Loucy (cell line): ENCODE measurements at regions not wholly inside any gene's neighbourhood (a gene's known extent, or its start where the extent isn't known, plus 50 kb on each side); places are given as distances from the start of the nearest gene placed in this dataset.

ENCODE experiments used
- CTCF ChIP-seq: fragments of 200-600 bp; sonication (generic); conservative IDR thresholded peaks from 2 replicates; pipeline ENCODE4 v1.5.1; 2014; ENCODE audit warnings: mild to moderate bottlenecking, antibody characterized with exemption, low read length
- EZH2phosphoT487 ChIP-seq: fragments of 200-600 bp; IDR thresholded peaks from 2 replicates; pipeline ENCODE4 v1.6.1; 2018; ENCODE audit warnings: antibody characterized with exemption, mild to moderate bottlenecking, moderate library complexity, borderline replicate concordance

GRCh38 chr2:238650536-238650935 lies 197.3 kb upstream of the TWIST2 start:
- TF ChIP-seq CTCF (no peak), EZH2phosphoT487 (no peak)
